Dedifferentiated amniotic fluid mesenchymal stem cell (primary cell): ENCODE measurements at regions not wholly inside any gene's neighbourhood (a gene's known extent, or its start where the extent isn't known, plus 50 kb on each side); places are given as distances from the start of the nearest gene placed in this dataset.
"Not testable (repeated sequence)": the region's sequence is repeated elsewhere in the genome, so short reads cannot be mapped to it uniquely, and the experiment has no call there.

Experiments
- DNase-seq: peaks from one replicate; pipeline ENCODE4 v3.0.0-alpha.2; 2016; ENCODE audit errors: extremely low spot score

DNA sequence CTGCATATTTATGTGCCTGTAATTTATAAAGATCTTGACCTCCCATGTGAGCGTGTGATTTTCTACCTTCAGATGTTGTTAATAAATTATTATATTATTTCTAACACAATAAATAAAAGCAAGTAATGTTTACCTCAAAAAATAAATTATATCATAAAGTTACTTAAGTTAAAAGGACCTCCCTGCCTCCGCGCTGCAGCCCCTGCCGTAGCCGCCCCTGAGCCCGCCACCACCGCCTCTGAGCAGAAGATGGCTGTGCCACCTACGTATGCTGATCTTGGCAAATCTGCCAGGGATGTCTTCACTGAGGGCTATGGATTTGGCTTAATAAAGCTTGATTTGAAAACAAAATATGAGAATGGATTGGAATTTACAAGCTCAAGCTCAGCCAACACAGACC lies 119.6 kb upstream of the BRWD3 start:
- DNase-seq: no peak

- DNase-seq: no peak
These were observed 108.2 kb upstream of the BRWD3 start for GRCh38 chrX:80917919-80918318.

DNA sequence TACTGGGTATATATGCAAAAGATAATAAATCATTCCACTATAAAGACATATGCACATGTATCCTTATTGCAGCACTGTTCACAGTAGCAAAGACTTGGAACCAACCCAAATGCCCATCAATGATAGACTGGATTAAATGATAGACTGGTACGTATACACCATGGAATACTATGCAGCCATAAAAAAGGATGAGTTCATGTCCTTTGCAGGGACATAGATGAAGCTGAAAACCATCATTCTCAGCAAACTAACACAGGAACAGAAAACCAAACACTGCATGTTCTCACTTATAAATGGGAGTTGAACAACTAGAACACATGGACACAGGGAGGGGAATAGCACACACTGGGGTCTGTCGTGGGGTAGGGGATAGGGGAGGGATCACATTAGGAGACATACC lies 102.7 kb upstream of the BRWD3 start:
- DNase-seq: not testable (repeated sequence)

DNA sequence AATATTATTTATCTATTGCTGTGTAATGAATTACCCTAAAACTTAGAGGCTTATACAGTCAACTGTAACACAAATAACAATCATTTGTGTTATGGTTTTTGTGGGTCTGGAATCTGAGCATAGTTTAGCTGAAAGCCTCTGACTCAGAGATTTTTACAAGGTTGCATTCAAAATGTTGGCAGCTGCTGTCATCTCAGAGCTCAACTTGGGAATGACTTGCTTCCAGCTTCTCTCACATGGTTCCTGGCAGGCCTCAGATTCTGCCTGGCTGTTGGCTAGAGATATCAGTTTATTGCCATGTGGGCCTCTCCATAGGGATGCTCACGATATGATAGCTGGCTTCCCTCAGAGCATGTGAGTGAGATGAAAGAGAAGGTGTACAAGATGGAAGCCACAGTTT lies 70.2 kb upstream of the BRWD3 start:
- DNase-seq: no peak

DNA sequence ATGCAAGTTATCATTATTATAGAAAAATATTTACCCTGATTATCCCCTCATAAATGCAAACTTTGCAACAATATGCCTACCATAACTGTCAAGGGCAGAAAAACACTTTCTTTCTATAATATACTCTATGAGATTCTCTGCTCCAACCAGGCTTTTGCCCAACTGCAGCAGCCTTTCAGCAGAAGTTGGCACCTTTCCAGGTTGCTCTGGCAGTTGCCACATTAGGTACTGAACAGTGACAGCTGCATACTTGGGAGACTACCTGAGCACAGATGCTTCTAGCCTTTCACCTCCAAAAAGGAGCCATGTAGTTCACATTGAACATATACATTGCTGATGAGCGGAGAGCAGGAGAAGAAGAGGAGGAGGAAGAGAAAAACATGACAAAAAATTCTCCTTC lies 69.5 kb upstream of the BRWD3 start:
- DNase-seq: no peak

GRCh38 chrX:80876877-80877276 lies 67.2 kb upstream of the BRWD3 start:
- DNase-seq: peak; percentile 53
